Epithelial cell of proximal tubule (primary cell): ENCODE measurements at regions not wholly inside any gene's neighbourhood (a gene's known extent, or its start where the extent isn't known, plus 50 kb on each side); places are given as distances from the start of the nearest gene placed in this dataset.

Experiments
- DNase-seq: peaks from one replicate; pipeline ENCODE4 v3.0.0-alpha.2; 2011; ENCODE audit warnings: low read depth
- H3K4me3 ChIP-seq: 2 replicates; pipeline ENCODE4 v1.5.1; 2011; ENCODE audit warnings: low read depth, mild to moderate bottlenecking, low read length
- TF ChIP-seq, protein P1 (sequence below): conservative IDR thresholded peaks from 2 replicates; pipeline ENCODE4 v1.5.1; 2012; ENCODE audit warnings: low read depth, mild to moderate bottlenecking, low read length

DNA sequence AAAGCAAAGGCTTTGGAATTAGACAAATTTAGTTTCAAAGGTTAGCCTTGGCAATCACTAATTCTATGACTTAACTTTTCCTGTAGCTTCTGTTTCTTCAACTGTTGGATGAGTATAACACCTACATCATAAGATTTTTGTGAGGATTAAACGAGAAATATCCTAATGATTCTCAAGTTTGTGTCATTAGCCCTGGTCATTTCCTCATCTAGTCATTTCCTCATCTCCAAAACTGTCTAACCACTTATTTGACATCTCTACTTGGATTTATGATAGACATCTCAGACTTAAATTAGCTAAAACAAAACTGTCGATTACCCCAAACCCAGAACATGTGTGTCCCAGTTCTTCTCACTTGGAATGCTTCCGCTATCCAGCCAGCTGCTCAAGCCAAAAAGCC lies 80.2 kb upstream of the CHODL start:
- no peak overlapping the region for H3K4me3 ChIP-seq
- DNase-seq: no peak
- TF ChIP-seq, protein P1, sequence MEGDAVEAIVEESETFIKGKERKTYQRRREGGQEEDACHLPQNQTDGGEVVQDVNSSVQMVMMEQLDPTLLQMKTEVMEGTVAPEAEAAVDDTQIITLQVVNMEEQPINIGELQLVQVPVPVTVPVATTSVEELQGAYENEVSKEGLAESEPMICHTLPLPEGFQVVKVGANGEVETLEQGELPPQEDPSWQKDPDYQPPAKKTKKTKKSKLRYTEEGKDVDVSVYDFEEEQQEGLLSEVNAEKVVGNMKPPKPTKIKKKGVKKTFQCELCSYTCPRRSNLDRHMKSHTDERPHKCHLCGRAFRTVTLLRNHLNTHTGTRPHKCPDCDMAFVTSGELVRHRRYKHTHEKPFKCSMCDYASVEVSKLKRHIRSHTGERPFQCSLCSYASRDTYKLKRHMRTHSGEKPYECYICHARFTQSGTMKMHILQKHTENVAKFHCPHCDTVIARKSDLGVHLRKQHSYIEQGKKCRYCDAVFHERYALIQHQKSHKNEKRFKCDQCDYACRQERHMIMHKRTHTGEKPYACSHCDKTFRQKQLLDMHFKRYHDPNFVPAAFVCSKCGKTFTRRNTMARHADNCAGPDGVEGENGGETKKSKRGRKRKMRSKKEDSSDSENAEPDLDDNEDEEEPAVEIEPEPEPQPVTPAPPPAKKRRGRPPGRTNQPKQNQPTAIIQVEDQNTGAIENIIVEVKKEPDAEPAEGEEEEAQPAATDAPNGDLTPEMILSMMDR: no peak

DNA sequence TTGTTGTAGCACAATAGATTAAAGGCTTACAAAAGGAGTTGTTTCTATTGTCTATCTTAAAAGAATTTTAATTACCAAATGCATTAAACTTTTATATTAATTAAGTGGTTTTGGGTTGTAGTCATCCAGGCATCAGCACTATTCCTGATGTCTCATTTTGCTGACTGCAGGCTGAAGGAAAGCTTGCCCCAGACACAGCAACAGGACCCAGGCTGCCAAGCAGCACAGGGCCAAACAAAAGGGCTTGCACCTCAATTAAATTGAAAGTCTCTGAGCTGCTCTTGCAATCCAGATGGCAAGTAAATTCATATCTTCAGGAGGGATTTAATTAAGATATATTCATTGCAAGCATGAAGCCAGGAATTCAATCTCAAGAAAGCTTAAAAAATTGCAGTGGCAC lies 80.7 kb upstream of the CHODL start:
- TF ChIP-seq, protein P1: no peak
- no peak overlapping the region for H3K4me3 ChIP-seq

DNA sequence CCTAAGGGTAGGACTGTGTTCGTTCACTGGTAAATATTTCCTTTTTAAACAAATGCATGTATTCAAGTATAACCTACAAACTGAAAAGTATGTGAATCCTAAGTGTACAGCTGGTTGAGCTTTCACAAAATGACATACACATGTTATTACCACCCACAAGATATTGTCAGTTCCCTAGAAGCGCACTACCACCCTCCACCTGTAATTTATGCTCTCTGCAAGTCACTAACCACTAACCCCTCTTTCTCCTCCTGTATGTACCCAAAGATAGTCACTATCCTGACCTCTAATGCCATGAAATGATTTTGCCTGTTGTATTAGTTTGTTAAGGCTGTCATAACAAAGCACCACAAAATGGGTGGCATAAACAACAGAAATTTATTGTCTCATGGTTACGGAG lies 82.8 kb upstream of the CHODL start:
- H3K4me3 ChIP-seq: no peak overlapping the region
- TF ChIP-seq, protein P1: no peak
- no peak for DNase-seq

More for the DNA sequence above, 80.7 kb upstream of the CHODL start:
- no peak for DNase-seq

DNA sequence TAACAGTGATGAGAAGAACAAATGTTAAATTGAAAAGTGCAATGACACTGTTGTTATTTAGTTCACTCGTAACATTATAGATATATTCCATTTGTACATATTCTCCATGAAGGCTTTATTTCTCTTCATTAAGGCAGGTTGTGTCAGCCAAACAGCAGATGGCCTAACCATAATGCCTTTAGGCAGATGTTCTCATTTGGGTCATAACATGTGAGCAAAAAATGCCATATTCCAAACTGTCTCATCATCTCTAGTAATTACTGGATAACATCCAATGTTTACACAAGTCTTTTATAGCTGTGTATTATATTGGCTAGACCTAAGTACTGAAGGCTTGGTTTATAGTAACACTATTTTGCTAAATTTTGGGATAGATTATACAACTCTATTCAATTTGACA lies 87.2 kb upstream of the CHODL start:
- DNase-seq: no peak
- TF ChIP-seq, protein P1: no peak
- H3K4me3 ChIP-seq: no peak overlapping the region

DNA sequence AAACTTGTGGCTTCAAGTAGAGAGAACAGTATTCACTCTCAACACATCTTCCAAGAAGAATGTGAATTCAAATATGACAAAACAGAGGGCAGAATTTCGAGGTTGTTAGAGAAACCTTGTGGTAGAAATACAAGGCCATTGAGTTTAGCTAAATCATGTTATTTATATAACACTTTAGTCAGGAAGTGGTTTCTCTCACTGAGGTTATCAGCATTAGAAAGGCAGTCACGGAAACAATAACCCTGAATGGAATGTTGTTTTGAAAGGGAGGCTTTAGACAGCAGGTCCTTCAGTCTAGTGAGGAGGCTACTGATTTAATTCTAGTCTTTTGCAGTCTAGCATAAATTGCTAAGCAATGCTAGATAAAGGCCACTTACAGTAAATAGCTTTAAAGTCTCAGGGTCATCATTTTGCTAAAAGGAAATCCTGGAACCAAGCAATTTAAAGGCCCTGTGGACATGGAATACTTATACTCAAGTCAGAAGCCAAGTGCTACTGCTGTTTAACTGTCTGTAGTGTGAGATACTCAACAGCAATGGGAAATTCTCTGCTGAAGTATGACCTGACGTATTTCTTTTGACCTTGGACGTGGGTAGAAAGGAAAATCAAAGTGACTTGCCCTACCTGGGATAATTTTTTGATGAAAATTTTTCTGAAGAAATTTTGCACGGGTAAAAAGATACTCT lies 89.0 kb upstream of the CHODL start:
- DNase-seq: no peak
- no peak overlapping the region for H3K4me3 ChIP-seq
- TF ChIP-seq, protein P1: no peak

DNA sequence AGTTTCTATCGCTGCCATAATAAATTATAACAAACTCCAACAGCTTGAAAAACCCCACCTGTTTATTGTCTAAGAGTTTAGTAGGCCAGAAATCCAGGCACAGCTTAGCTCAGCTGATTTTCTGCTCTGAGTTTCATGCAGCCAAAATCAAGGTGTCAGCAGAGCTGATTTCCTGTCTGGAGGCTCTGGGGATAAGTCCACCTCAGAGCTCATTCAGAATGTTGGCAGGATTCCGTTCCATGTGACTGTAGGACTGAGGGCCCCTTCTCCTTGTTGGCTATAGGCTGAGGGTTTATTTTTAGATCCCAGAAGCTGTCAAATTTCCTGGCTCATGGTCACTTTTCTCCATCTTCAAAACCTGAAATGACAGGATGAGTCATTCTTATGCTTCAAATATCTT lies 91.6 kb upstream of the CHODL start:
- H3K4me3 ChIP-seq: no peak overlapping the region
- TF ChIP-seq, protein P1: no peak
- DNase-seq: no peak

DNA sequence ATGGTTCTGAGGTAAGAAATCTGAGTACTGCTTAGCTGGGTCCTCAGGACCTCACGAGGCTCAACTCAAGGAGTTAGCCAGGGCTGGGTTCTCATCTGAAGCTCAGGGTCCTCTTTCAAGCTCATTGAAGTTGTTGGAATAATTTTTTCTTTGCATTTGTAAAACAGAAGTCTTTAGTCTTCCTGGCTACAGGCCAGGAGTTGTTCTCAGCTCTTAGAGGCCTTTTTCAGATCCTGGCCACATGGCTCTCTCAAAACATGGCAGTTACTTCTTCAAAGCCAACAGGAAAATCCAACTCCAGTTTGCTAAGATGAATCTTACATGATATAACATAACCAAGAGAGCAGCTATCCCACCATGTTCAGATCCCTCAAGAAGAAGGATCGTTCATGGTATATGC lies 92.3 kb upstream of the CHODL start:
- DNase-seq: no peak
- H3K4me3 ChIP-seq: no peak overlapping the region
- TF ChIP-seq, protein P1: no peak
